GM23248 (cell line): ENCODE measurements at regions not wholly inside any gene's neighbourhood (a gene's known extent, or its start where the extent isn't known, plus 50 kb on each side); places are given as distances from the start of the nearest gene placed in this dataset.
"Not testable (repeated sequence)": the region's sequence is repeated elsewhere in the genome, so short reads cannot be mapped to it uniquely, and the experiment has no call there.

Experiments
- DNase-seq: peaks from one replicate; pipeline ENCODE4 v3.0.0-alpha.2; 2015
- H2AFZ ChIP-seq: fragments of 200-600 bp; sonication (generic); 2 replicates; pipeline ENCODE4 v1.6.1; 2016; ENCODE audit warnings: antibody characterized with exemption
- H3F3A ChIP-seq: fragments of 200-600 bp; sonication (generic); 2 replicates; pipeline ENCODE4 v1.6.1; 2016; ENCODE audit warnings: mild to moderate bottlenecking, antibody characterized with exemption, mixed run types; ENCODE audit not compliant: insufficient read depth
- H3K27ac ChIP-seq: fragments of 200-600 bp; sonication (generic); 2 replicates; pipeline ENCODE4 v1.5.1; 2016; ENCODE audit warnings: mild to moderate bottlenecking
- H3K27me3 ChIP-seq: fragments of 200-600 bp; sonication (generic); replicated peaks from 2 replicates; pipeline ENCODE4 v1.6.1; 2016; ENCODE audit warnings: mild to moderate bottlenecking; ENCODE audit not compliant: insufficient read depth
- H3K36me3 ChIP-seq: fragments of 200-600 bp; sonication (generic); 2 replicates; pipeline ENCODE4 v1.6.1; 2016; ENCODE audit warnings: low read depth, mild to moderate bottlenecking
- H3K4me1 ChIP-seq: fragments of 200-600 bp; sonication (generic); 2 replicates; pipeline ENCODE4 v1.6.1; 2016; ENCODE audit warnings: mild to moderate bottlenecking; ENCODE audit not compliant: insufficient read depth
- H3K4me2 ChIP-seq: fragments of 200-600 bp; sonication (generic); one replicate; pipeline ENCODE4 v1.6.1; 2016; ENCODE audit warnings: mild to moderate bottlenecking; ENCODE audit not compliant: unreplicated experiment
- H3K4me3 ChIP-seq: fragments of 200-600 bp; sonication (generic); 2 replicates; pipeline ENCODE4 v1.5.1; 2016; ENCODE audit warnings: mild to moderate bottlenecking
- H3K79me2 ChIP-seq: fragments of 200-600 bp; sonication (generic); 2 replicates; pipeline ENCODE4 v1.6.1; 2016; ENCODE audit warnings: mild to moderate bottlenecking; ENCODE audit not compliant: insufficient read depth
- H3K9ac ChIP-seq: fragments of 200-600 bp; sonication (generic); 2 replicates; pipeline ENCODE4 v1.6.1; 2016; ENCODE audit warnings: mild to moderate bottlenecking
- H3K9me2 ChIP-seq: fragments of 200-600 bp; sonication (generic); 2 replicates; pipeline ENCODE4 v1.6.1; 2016; ENCODE audit warnings: mixed run types, mild to moderate bottlenecking, moderate library complexity; ENCODE audit not compliant: insufficient read depth
- H3K9me3 ChIP-seq: fragments of 200-600 bp; sonication (generic); one replicate; pipeline ENCODE4 v1.6.1; 2017; ENCODE audit warnings: low read depth
- H4K20me1 ChIP-seq: fragments of 200-600 bp; sonication (generic); 2 replicates; pipeline ENCODE4 v1.6.0; 2016; ENCODE audit not compliant: insufficient read depth
- EZH2 ChIP-seq: fragments of 200-600 bp; sonication (generic); IDR thresholded peaks from 2 replicates; pipeline ENCODE4 v1.6.1; 2018; ENCODE audit warnings: antibody characterized with exemption, mild to moderate bottlenecking; ENCODE audit not compliant: insufficient read depth, poor library complexity, severe bottlenecking
- EZH2phosphoT487 ChIP-seq: fragments of 200-600 bp; sonication (generic); IDR thresholded peaks from 2 replicates; pipeline ENCODE4 v1.6.1; 2018; ENCODE audit warnings: antibody characterized with exemption, moderate library complexity, mild to moderate bottlenecking, low read depth; ENCODE audit not compliant: insufficient read depth
- WGBS, 2 experiments: methylation state at CpG; one replicate each; pipeline ENCODE4 v1.1.6; 2015 to 2017; ENCODE audit warnings: low lambda C conversion rate in 2 of 2, low coverage in 1 of 2; ENCODE audit errors: missing lambda C conversion rate in 2 of 2; 5-methylcytosine and 5-hydroxymethylcytosine counted together
- in situ Hi-C: fragments of 300-500 bp; cut with MboI; formaldehyde crosslinking; loops from 2 replicates; pipeline ENCODE4 v1.15.0; 2020

GRCh38 chr5:162956570-162956969 lies 480.8 kb upstream of the CCNG1 start:
- WGBS, 2 experiments, result 7 to 9% methylated on average over 1 of the region's 1 CpG
- H3K4me3 ChIP-seq, result no peak overlapping the region
- H3F3A ChIP-seq, result no peaks in the 10 kb centered on the region
- H3K9ac ChIP-seq, result no peak overlapping the region
- no peaks in the 10 kb centered on the region for H3K79me2 ChIP-seq
- no peaks in the 10 kb centered on the region for H3K27me3 ChIP-seq
- no peaks in the 10 kb centered on the region for H3K9me3 ChIP-seq
- no peaks in the 10 kb centered on the region for H4K20me1 ChIP-seq
- DNase-seq, result no peak
- H3K4me1 ChIP-seq, result no peaks in the 10 kb centered on the region
- H3K9me2 ChIP-seq, result no peaks in the 10 kb centered on the region
- H2AFZ ChIP-seq, result no peak overlapping the region
- no peak overlapping the region for H3K4me2 ChIP-seq
- no peak for TF ChIP-seq EZH2
- TF ChIP-seq EZH2phosphoT487, result no peak
- in situ Hi-C loops, result no loop called here
- H3K36me3 ChIP-seq, result no peaks in the 10 kb centered on the region
- no peak overlapping the region for H3K27ac ChIP-seq

DNA sequence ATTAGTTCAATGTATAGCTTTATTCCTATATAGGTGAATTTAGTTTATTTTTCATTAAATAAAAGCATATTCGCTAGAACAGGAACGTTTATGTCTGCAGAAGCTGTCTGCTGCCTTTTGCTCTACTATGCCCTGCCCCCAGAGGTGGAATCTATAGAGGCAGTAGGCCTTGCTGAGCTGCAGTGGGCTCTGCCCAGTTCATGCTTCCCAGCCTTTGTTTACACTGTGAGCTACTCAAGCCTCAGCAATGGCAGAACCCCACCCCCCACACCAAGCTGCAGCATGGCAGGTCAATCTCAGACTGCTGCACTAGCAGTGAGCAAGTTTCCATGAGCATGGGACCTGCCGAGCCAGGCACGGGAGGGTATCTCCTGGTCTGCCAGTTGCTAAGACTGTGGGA lies 473.3 kb upstream of the CCNG1 start:
- H3K79me2 ChIP-seq, H2AFZ ChIP-seq, in situ Hi-C loops, H3K9me3 ChIP-seq, H3K9me2 ChIP-seq, H3F3A ChIP-seq, DNase-seq, H3K36me3 ChIP-seq, H3K27me3 ChIP-seq, H3K4me2 ChIP-seq, H3K4me3 ChIP-seq, H4K20me1 ChIP-seq, H3K27ac ChIP-seq, H3K9ac ChIP-seq, H3K4me1 ChIP-seq: not testable (repeated sequence)
- WGBS, 2 experiments, result 33 to 34% methylated on average over 4 of the region's 4 CpGs

DNA sequence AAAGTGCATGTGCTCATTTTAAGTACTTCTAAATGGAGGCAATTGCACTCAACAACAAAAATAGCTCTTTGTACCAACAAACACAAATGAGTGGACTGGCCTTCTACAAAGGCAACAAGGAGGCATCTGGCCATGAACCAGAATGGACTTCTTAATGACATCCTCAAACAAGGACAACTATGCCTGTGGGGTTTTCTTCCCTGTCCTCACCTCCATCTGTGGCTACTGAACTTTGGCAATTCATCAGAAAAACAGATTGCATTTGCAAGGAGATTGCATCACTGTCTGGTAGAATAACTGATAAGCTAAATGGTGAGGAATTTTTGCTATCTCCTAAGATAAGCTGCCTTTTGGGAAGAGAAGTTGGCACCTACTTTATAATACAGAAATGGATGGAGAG lies 447.3 kb upstream of the CCNG1 start:
- TF ChIP-seq EZH2phosphoT487, result no peak
- TF ChIP-seq EZH2, result no peak
- no peaks in the 10 kb centered on the region for H3K4me1 ChIP-seq
- no peak for DNase-seq
- in situ Hi-C loops, result no loop called here
- no peak overlapping the region for H3K27ac ChIP-seq
- no peak overlapping the region for H3K9ac ChIP-seq
- H4K20me1 ChIP-seq, result no peaks in the 10 kb centered on the region
- H3K36me3 ChIP-seq, result no peaks in the 10 kb centered on the region
- H3K27me3 ChIP-seq, result no peaks in the 10 kb centered on the region
- H3F3A ChIP-seq, result no peaks in the 10 kb centered on the region
- no peak overlapping the region for H2AFZ ChIP-seq
- H3K4me3 ChIP-seq, result no peak overlapping the region
- H3K9me3 ChIP-seq, result no peaks in the 10 kb centered on the region
- H3K79me2 ChIP-seq, result no peaks in the 10 kb centered on the region
- H3K4me2 ChIP-seq, result no peak overlapping the region
- H3K9me2 ChIP-seq, result no peaks in the 10 kb centered on the region

- DNase-seq, result no peak
- no peaks in the 10 kb centered on the region for H3K27me3 ChIP-seq
- H3K9ac ChIP-seq, result no peak overlapping the region
- TF ChIP-seq EZH2 (no peak), EZH2phosphoT487 (no peak)
- no peak overlapping the region for H3K27ac ChIP-seq
- H3K36me3 ChIP-seq, result no peaks in the 10 kb centered on the region
- no peak overlapping the region for H3K4me3 ChIP-seq
- no peak overlapping the region for H3K4me2 ChIP-seq
- no peaks in the 10 kb centered on the region for H3K4me1 ChIP-seq
- H3K79me2 ChIP-seq, result no peaks in the 10 kb centered on the region
- no peaks in the 10 kb centered on the region for H4K20me1 ChIP-seq
- H3F3A ChIP-seq, result no peaks in the 10 kb centered on the region
- in situ Hi-C loops, result no loop called here
- WGBS, 2 experiments, result 2 to 7% methylated on average over 2 of the region's 2 CpGs
- H3K9me3 ChIP-seq, result no peaks in the 10 kb centered on the region
- no peak overlapping the region for H2AFZ ChIP-seq
- H3K9me2 ChIP-seq, result no peaks in the 10 kb centered on the region
Observed at GRCh38 chr5:162990856-162991497, 446.4 kb upstream of the CCNG1 start.

DNA sequence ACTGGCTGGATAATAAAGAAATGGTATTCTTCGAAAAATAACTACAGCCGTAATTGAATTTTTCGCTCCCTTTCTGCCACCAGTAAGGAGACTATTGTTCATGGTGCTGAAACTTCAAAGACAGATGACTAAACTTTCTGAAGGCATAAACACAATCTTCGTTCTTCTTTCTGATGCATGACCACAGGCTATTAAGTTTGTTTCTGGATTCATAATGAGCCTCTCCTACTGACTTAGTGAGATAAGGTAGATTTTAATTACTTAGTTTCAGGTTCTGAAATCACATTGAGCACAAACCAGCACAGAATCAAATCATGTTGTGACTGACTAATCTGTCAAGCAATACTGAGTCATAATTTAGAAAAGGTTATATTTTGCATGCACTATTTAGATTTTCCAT lies 441.8 kb upstream of the CCNG1 start:
- H3K9ac ChIP-seq, result no peak overlapping the region
- no peaks in the 10 kb centered on the region for H3K9me3 ChIP-seq
- H3K27me3 ChIP-seq, result no peaks in the 10 kb centered on the region
- no peaks in the 10 kb centered on the region for H4K20me1 ChIP-seq
- in situ Hi-C loops, result no loop called here
- TF ChIP-seq EZH2 (no peak), EZH2phosphoT487 (no peak)
- no peak overlapping the region for H3K4me3 ChIP-seq
- H3K4me2 ChIP-seq, result no peak overlapping the region
- H3K27ac ChIP-seq, result no peak overlapping the region
- no peaks in the 10 kb centered on the region for H3K79me2 ChIP-seq
- no peaks in the 10 kb centered on the region for H3K36me3 ChIP-seq
- H3K4me1 ChIP-seq, result no peaks in the 10 kb centered on the region
- DNase-seq, result no peak
- no peak overlapping the region for H2AFZ ChIP-seq
- no peaks in the 10 kb centered on the region for H3F3A ChIP-seq
- WGBS, 2 experiments, result 40 to 47% methylated on average over 4 of the region's 4 CpGs
- no peaks in the 10 kb centered on the region for H3K9me2 ChIP-seq
